AG09319 (cell line): ENCODE measurements at regions not wholly inside any gene's neighbourhood (a gene's known extent, or its start where the extent isn't known, plus 50 kb on each side); places are given as distances from the start of the nearest gene placed in this dataset.
"Not testable (repeated sequence)": the region's sequence is repeated elsewhere in the genome, so short reads cannot be mapped to it uniquely, and the experiment has no call there.

Source experiments
- DNase-seq: peaks from one replicate; pipeline ENCODE4 v3.0.0-alpha.2; 2010; ENCODE audit warnings: low read depth; ENCODE audit errors: extremely low read depth
- CTCF ChIP-seq: IDR thresholded peaks from 2 replicates; pipeline ENCODE4 v1.5.1; 2011; ENCODE audit warnings: low read depth, mild to moderate bottlenecking, inconsistent platforms, low read length, moderate library complexity

DNA sequence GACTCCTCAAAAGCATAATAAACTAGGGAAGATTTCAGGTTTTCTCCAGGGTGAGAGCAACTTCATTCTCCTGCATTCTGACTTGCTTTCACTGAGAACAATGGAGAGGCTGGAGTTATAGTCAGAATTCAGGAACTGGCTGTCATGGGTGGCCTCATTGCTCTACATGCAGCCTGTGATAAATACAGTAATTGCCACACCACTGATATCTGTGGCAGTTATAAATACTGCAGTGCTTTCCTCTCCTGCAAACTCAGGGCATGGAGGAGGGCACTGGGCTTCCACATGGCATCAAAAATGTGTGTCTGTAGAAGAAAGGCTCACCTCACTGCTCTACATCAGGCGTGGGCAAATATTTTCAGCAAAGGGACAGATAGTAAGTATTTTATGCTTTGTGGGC is 510.2 kb downstream of the ZNF516 start:
- no peak for TF ChIP-seq CTCF
- no peak for DNase-seq

GRCh38 chr18:75981102-75981501 is 513.9 kb downstream of the ZNF516 start:
- no peak for TF ChIP-seq CTCF
- no peak for DNase-seq

- no peak for DNase-seq
- TF ChIP-seq CTCF, result no peak
These were observed 518.0 kb downstream of the ZNF516 start for GRCh38 chr18:75977081-75977480.

GRCh38 chr18:75970212-75970611 is 524.8 kb downstream of the ZNF516 start:
- TF ChIP-seq CTCF, result no peak

DNA sequence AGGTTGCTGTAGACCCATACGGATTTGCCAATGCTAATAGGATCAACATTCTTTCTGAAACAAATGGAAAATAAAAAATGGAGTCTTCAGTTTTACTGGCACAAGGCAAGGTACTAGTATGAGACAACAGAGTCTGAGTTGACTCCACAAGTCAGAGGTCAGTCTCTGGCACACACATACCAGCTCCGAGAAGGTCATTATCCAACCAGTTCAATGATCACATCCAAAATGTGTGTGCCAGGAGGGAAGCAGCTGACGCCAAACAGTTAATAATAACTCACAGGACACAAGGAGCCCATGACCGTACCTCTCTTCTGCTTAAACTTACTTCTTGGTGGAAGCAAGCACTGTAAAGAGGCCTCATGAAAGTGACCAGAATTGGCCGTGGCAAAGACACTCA is 528.6 kb downstream of the ZNF516 start:
- TF ChIP-seq CTCF, result no peak
- no peak for DNase-seq

More at GRCh38 chr18:75970212-75970611, 524.8 kb downstream of the ZNF516 start:
- no peak for DNase-seq

DNA sequence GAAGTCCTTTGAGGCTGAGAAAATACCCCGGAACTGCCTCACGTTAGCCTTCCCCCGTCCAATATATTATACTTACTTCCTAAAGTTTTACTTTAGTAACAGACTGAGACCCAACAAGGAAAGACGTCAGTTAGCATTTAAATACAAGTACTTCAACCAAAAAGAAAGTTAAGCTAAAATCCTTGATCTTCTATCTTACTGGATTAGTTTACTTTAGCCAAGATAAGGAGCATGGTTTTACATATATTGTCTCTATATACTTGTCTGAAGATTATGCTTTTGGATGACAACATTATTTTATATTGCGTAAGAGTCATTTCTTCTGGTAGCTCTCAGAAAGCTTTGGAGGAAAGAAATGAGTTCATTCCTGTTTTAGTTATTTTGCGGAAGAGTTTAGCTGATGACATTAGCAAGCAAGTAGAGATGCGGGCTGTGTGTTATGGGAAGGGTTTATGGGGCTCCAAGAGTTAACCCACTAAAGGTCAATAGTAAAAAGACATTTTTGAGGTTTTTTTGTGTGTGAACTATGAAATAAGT is 532.9 kb downstream of the ZNF516 start:
- DNase-seq, result no peak
- TF ChIP-seq CTCF, result no peak

DNA sequence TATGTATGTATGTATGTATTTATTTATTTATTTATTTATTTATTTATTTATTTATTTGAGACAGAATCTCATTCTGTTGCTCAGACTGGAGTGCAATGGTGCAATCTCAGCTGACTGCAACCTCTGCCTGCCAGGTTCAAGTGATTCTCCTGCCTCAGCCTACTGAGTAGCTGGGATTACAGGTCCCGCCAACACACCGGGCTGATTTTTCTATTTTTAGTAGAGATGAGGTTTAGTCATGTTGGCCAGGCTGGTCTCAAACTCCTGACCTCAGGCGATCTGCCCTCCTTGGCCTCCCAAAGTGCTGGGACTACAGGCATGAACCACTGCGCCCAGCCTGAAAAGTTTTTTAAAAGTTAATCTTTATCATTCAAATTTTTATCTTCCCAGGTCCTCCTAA is 532.9 kb upstream of the SMIM21 start:
- not testable (repeated sequence) for DNase-seq

DNA sequence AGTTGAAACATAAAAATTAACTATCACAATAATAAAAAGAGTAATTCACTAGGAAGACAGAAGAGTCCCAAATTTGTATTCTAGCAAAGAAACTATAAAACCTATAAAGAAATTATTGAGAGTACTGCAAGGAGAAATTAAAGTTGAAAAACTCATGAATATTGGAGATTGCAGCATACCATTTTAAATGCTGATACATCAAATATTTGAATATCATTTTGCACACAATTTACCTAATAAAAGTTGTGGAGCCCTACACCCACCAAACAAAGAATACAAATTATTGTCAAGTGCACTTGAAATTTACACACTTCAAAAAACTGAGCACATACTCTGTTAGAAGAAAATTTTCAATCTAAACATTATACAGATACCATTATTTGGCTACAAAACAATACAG is 531.6 kb upstream of the SMIM21 start:
- DNase-seq, result no peak
- TF ChIP-seq CTCF, result no peak
